WTC11 (cell line): ENCODE measurements at regions not wholly inside any gene's neighbourhood (a gene's known extent, or its start where the extent isn't known, plus 50 kb on each side); places are given as distances from the start of the nearest gene placed in this dataset.

ENCODE experiments used
- AFF4 ChIP-seq: sonication (generic); formaldehyde crosslinking; IDR thresholded peaks from 2 replicates; pipeline ENCODE4 v1.8.1; 2023; ENCODE audit warnings: mild to moderate bottlenecking, missing genetic modification reagents, borderline replicate concordance
- CREM ChIP-seq: sonication (generic); formaldehyde crosslinking; IDR thresholded peaks from 2 replicates; pipeline ENCODE4 v1.8.1; 2022; ENCODE audit warnings: mild to moderate bottlenecking, missing genetic modification reagents, moderate library complexity
- CTCF ChIP-seq: fragments of 200-600 bp; IDR thresholded peaks from 2 replicates; pipeline ENCODE4 v1.8.0; 2022; ENCODE audit warnings: antibody characterized with exemption
- ELF4 ChIP-seq: sonication (generic); formaldehyde crosslinking; IDR thresholded peaks from 2 replicates; pipeline ENCODE4 v1.8.1; 2022; ENCODE audit warnings: low read depth, mild to moderate bottlenecking, moderate library complexity, missing genetic modification reagents
- ESRRA ChIP-seq: sonication (generic); formaldehyde crosslinking; IDR thresholded peaks from 2 replicates; pipeline ENCODE4 v1.8.1; 2022; ENCODE audit warnings: mild to moderate bottlenecking, missing genetic modification reagents, borderline replicate concordance
- FOXP1 ChIP-seq: sonication (generic); formaldehyde crosslinking; IDR thresholded peaks from 2 replicates; pipeline ENCODE4 v1.8.0; 2022; ENCODE audit warnings: missing genetic modification reagents, mild to moderate bottlenecking, moderate library complexity, borderline replicate concordance
- IRF1 ChIP-seq: sonication (generic); formaldehyde crosslinking; IDR thresholded peaks from 2 replicates; pipeline ENCODE4 v1.8.0; 2023; ENCODE audit warnings: missing genetic modification reagents
- JUN ChIP-seq: sonication (generic); formaldehyde crosslinking; IDR thresholded peaks from 2 replicates; pipeline ENCODE4 v1.8.0; 2023; ENCODE audit warnings: mild to moderate bottlenecking, missing genetic modification reagents
- MAX ChIP-seq: sonication (generic); formaldehyde crosslinking; IDR thresholded peaks from 2 replicates; pipeline ENCODE4 v1.8.0; 2022; ENCODE audit warnings: mild to moderate bottlenecking, missing genetic modification reagents
- MXD4 ChIP-seq: fragments of 250-450 bp; sonication (Bioruptor Pico); IDR thresholded peaks from 2 replicates; pipeline ENCODE4 v1.8.0; 2021; ENCODE audit warnings: mild to moderate bottlenecking, moderate library complexity, borderline replicate concordance
- NR2C2 ChIP-seq: sonication (generic); formaldehyde crosslinking; IDR thresholded peaks from 2 replicates; pipeline ENCODE4 v1.8.0; 2022; ENCODE audit warnings: mild to moderate bottlenecking, missing genetic modification reagents
- USF1 ChIP-seq: sonication (generic); formaldehyde crosslinking; IDR thresholded peaks from 2 replicates; pipeline ENCODE4 v1.8.0; 2022; ENCODE audit warnings: mild to moderate bottlenecking, missing genetic modification reagents
- ZBTB43 ChIP-seq: sonication (generic); formaldehyde crosslinking; IDR thresholded peaks from 2 replicates; pipeline ENCODE4 v1.8.1; 2023; ENCODE audit warnings: mild to moderate bottlenecking, missing genetic modification reagents
- ZNF232 ChIP-seq: sonication (generic); formaldehyde crosslinking; IDR thresholded peaks from 2 replicates; pipeline ENCODE4 v1.8.0; 2022; ENCODE audit warnings: mild to moderate bottlenecking, missing genetic modification reagents

GRCh38 chr1:211198880-211199279, 60.3 kb upstream of the RCOR3 start:
- no peak for TF ChIP-seq ELF4
- no peak for TF ChIP-seq CTCF
- no peak for TF ChIP-seq ESRRA
- TF ChIP-seq IRF1 (CRISPR knock-in tag) = no peak
- TF ChIP-seq CREM (CRISPR knock-in tag) = no peak
- TF ChIP-seq NR2C2 (CRISPR knock-in tag) = no peak
- TF ChIP-seq ZNF232 (CRISPR knock-in tag) = no peak
- no peak for TF ChIP-seq JUN
- TF ChIP-seq FOXP1 (CRISPR knock-in tag) = no peak
- TF ChIP-seq MAX = no peak
- TF ChIP-seq MXD4 (CRISPR knock-in tag) = no peak
- no peak for TF ChIP-seq AFF4
- no peak for TF ChIP-seq ZBTB43 (CRISPR knock-in tag)
- TF ChIP-seq USF1 = no peak
